ENCODE measurements at regions not wholly inside any gene's neighbourhood (a gene's known extent, or its start where the extent isn't known, plus 50 kb on each side); places are given as distances from the start of the nearest gene placed in this dataset.
"Not testable (repeated sequence)": the region's sequence is repeated elsewhere in the genome, so short reads cannot be mapped to it uniquely, and the experiment has no call there.

- Histone ChIP-seq H3K27me3 (no peaks in the 10 kb centered on the region), H3K36me3 (no peaks in the 10 kb centered on the region), H3K4me3 (no peak overlapping the region), H3K9me3 (replicated peaks in 1 of 11) (peaks cover 0 to 20% (median 10%) of the 10 kb centered on the region in 11 experiments; a peak in 14 of 22 replicates), H3K4me1 (peaks cover 14 to 70% (median 54%) of the 10 kb centered on the region in 10 experiments), H3K4me2 (peak overlapping the region in 2 of 11 experiments; percentile 18 to 53; a peak in 1 of 22 replicates), H3K9ac (peak overlapping the region in 1 of 11 experiments; percentile 55; a peak in 2 of 22 replicates), H4K20me1 (no peaks in the 10 kb centered on the region), H3K27ac (peak overlapping the region in 4 of 11 experiments; percentile 71 to 84 (median 82); a peak in 4 of 22 replicates)
- no peak for TF ChIP-seq Cebpa-rat (IDR thresholded peaks at IDR 0.05)
Measured at GRCh38 chr2:239594772-239595608, 194.2 kb upstream of the HDAC4 start.

- Histone ChIP-seq H3K4me3 (no peak overlapping the region), H3K4me1 (peaks cover 14 to 70% (median 54%) of the 10 kb centered on the region in 10 experiments), H3K27ac (peak overlapping the region in 8 of 11 experiments; percentile 36 to 84 (median 73); a peak in 15 of 22 replicates), H3K36me3 (no peaks in the 10 kb centered on the region), H4K20me1 (no peaks in the 10 kb centered on the region), H3K4me2 (peak overlapping the region in 8 of 11 experiments; percentile 4 to 53 (median 32); a peak in 12 of 22 replicates), H3K27me3 (no peaks in the 10 kb centered on the region), H3K9ac (peak overlapping the region in 5 of 11 experiments; percentile 28 to 59 (median 49); a peak in 4 of 22 replicates), H3K9me3 (replicated peaks in 1 of 11) (peaks cover 0 to 20% (median 10%) of the 10 kb centered on the region in 11 experiments; a peak in 14 of 22 replicates)
- no peak for TF ChIP-seq Cebpa-rat (IDR thresholded peaks at IDR 0.05)
Measured at GRCh38 chr2:239594019-239594771, 193.4 kb upstream of the HDAC4 start.

- Histone ChIP-seq H3K9me3 (replicated peaks in 1 of 11) (peaks cover 0 to 20% (median 10%) of the 10 kb centered on the region in 11 experiments; a peak in 14 of 22 replicates), H3K4me1 (peaks cover 18 to 72% (median 58%) of the 10 kb centered on the region in 10 experiments), H3K4me3 (no peak overlapping the region), H3K27me3 (no peaks in the 10 kb centered on the region), H3K9ac (peak overlapping the region in 5 of 11 experiments; percentile 28 to 59 (median 49); a peak in 5 of 22 replicates), H3K4me2 (peak overlapping the region in 8 of 11 experiments; percentile 4 to 53 (median 32); a peak in 13 of 22 replicates), H3K36me3 (no peaks in the 10 kb centered on the region), H4K20me1 (no peaks in the 10 kb centered on the region), H3K27ac (peak overlapping the region in 8 of 11 experiments; percentile 36 to 84 (median 73); a peak in 16 of 22 replicates)
- TF ChIP-seq Cebpa-rat (IDR thresholded peaks at IDR 0.05), result no peak
Measured at GRCh38 chr2:239593455-239593854, 192.6 kb upstream of the HDAC4 start.

GRCh38 chr2:239592629-239593290 is 191.9 kb upstream of the HDAC4 start:
- Histone ChIP-seq H3K9me3 (replicated peaks in 1 of 11) (peaks cover 0 to 20% (median 10%) of the 10 kb centered on the region in 11 experiments; a peak in 14 of 22 replicates), H3K27ac (peak overlapping the region in 8 of 11 experiments; percentile 36 to 84 (median 73); a peak in 15 of 22 replicates), H3K9ac (peak overlapping the region in 5 of 11 experiments; percentile 12 to 59 (median 49); a peak in 4 of 22 replicates), H3K4me1 (peaks cover 25 to 79% (median 63%) of the 10 kb centered on the region in 10 experiments), H3K4me2 (peak overlapping the region in 8 of 11 experiments; percentile 28 to 96 (median 84); a peak in 15 of 22 replicates)
- not testable (repeated sequence) for H3K4me3 ChIP-seq, H4K20me1 ChIP-seq, H3K27me3 ChIP-seq, H3K36me3 ChIP-seq
- TF ChIP-seq Cebpa-rat (IDR thresholded peaks at IDR 0.05), result peak in 4 of 11 experiments; percentile 41 to 75 (median 58); a peak in 7 of 22 replicates

- Histone ChIP-seq H3K9me3 (replicated peaks in 1 of 11) (peaks cover 0 to 20% (median 10%) of the 10 kb centered on the region in 11 experiments; a peak in 14 of 22 replicates), H3K27ac (peak overlapping the region in 7 of 11 experiments; percentile 48 to 82 (median 62); a peak in 12 of 22 replicates), H4K20me1 (no peaks in the 10 kb centered on the region), H3K27me3 (no peaks in the 10 kb centered on the region), H3K4me2 (peak overlapping the region in 9 of 11 experiments; percentile 12 to 96 (median 79); a peak in 17 of 22 replicates), H3K4me1 (peaks cover 40 to 91% (median 78%) of the 10 kb centered on the region in 10 experiments), H3K4me3 (no peak overlapping the region), H3K36me3 (no peaks in the 10 kb centered on the region), H3K9ac (no peak overlapping the region)
- TF ChIP-seq Cebpa-rat (IDR thresholded peaks at IDR 0.05), result no peak
Measured at GRCh38 chr2:239590995-239591915, 190.4 kb upstream of the HDAC4 start.

- peak overlapping the region in 6 of 11 experiments; percentile 33 to 59 (median 53); a peak in 8 of 22 replicates for H3K27ac ChIP-seq
- TF ChIP-seq Cebpa-rat (IDR thresholded peaks at IDR 0.05), result no peak
- H3K36me3 ChIP-seq, result no peaks in the 10 kb centered on the region
- H3K4me2 ChIP-seq, result peak overlapping the region; percentile 55 to 96 (median 83)
- peak overlapping the region in 5 of 11 experiments; percentile 1 to 57 (median 14); a peak in 3 of 22 replicates for H3K9ac ChIP-seq
- H3K4me3 ChIP-seq, result 0 out of 20 replicates have a peak overlapping the region, but pooled peaks of 1 of the 10 experiments have one; percentile 2
- H3K27me3 ChIP-seq, result no peaks in the 10 kb centered on the region
- no peaks in the 10 kb centered on the region for H4K20me1 ChIP-seq
- peaks cover 41 to 97% (median 86%) of the 10 kb centered on the region in 10 experiments for H3K4me1 ChIP-seq
- H3K9me3 ChIP-seq (replicated peaks in 1 of 11), result peaks cover 0 to 20% (median 10%) of the 10 kb centered on the region in 11 experiments; a peak in 14 of 22 replicates
Measured at GRCh38 chr2:239590276-239590675, 189.5 kb upstream of the HDAC4 start.

- Histone ChIP-seq H3K4me3 (0 out of 20 replicates have a peak overlapping the region, but pooled peaks of 2 of the 10 experiments have one; percentile 2 to 34), H3K27ac (peak overlapping the region in 6 of 11 experiments; percentile 33 to 62 (median 54); a peak in 10 of 22 replicates), H3K4me2 (peak overlapping the region; percentile 55 to 96 (median 83)), H3K9ac (peak overlapping the region in 5 of 11 experiments; percentile 14 to 57 (median 42); a peak in 4 of 22 replicates), H3K36me3 (no peaks in the 10 kb centered on the region), H3K9me3 (replicated peaks in 1 of 11) (peaks cover 0 to 20% (median 10%) of the 10 kb centered on the region in 11 experiments; a peak in 14 of 22 replicates), H4K20me1 (no peaks in the 10 kb centered on the region), H3K4me1 (peaks cover 41 to 98% (median 89%) of the 10 kb centered on the region in 10 experiments), H3K27me3 (no peaks in the 10 kb centered on the region)
- no peak for TF ChIP-seq Cebpa-rat (IDR thresholded peaks at IDR 0.05)
Measured at GRCh38 chr2:239589833-239590232, 189.0 kb upstream of the HDAC4 start.
